Pons (tissue), 1 donor: ENCODE measurements at regions not wholly inside any gene's neighbourhood (a gene's known extent, or its start where the extent isn't known, plus 50 kb on each side); places are given as distances from the start of the nearest gene placed in this dataset.
"Not testable (repeated sequence)": the region's sequence is repeated elsewhere in the genome, so short reads cannot be mapped to it uniquely, and the experiment has no call there.

Experiments
- DNase-seq: peaks from one replicate; pipeline ENCODE4 v3.0.0-alpha.2; 2016; ENCODE audit warnings: low spot score

DNA sequence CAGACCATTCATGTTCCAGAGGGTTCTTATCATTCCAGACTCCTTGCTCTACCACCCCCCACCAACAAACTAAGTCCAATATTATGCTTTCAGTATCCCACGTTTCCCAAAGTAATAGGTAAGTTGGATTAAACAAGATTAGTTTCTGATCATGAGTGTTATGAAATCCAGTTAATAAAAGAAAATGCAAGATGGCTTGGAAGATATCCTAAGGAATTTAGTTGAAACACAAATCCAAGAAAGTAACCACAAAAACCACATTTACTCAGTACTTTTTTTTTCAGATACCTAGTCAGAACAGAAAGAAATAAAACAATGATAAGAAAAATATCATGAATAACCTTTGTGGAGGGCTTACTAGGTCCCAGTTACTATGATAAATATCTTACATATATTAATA lies 119.4 kb upstream of the MIR17HG start:
- DNase-seq, result no peak

DNA sequence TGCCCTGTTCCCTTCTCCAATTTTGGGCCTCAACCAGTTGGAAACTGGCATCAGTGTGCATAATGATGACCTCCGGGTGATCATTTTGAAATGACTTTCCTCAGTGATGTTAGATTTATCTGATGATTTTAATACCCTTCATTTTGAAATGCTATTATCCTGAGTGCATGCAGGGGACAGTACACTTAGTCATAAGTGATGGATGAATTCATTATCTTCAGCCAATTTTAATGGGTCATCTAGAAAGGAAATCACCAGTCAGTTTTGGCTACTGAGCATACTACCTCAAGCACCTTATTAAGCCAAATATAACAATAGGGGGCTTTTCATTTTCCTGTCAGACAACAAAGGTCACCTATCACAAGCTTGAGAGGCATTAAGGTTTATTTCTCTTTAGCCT lies 118.5 kb upstream of the MIR17HG start:
- DNase-seq, result no peak

DNA sequence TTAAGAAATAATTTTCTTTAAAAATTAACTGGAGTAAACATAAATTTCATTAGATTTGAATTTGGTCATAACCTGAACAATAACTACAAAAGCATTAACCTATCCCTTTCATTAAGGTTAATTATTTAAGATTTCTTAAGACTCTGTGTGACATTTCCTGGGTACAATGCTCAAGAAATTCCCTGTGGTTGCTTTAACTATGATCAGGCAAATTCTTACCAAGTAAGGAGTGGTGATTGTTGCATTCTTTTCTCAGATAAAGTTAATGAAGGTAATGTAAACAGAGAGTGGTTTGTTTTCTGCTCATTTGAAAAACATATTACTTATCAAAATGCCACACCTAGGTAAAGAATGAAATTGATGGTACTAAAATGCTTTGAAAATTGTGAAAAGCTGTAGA lies 114.8 kb upstream of the MIR17HG start:
- no peak for DNase-seq

DNA sequence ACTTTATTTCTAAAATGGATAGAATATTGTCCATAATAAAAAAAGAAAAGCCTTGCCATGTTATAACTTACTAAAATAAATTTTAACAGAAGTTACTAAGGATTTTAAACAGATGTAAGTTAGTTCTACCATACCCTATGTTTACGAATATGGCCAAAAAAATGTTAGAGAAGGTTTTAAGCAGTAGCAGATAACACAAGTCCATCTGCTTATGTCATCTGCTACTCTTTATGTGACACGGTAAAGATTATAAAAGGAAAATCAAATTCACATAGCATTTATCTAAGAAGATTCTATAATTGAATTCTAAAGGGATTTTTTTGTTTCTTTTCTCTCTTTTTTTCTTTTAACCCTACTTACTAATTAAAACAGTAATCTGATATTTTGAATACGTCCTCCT lies 114.2 kb upstream of the MIR17HG start:
- DNase-seq, result no peak

DNA sequence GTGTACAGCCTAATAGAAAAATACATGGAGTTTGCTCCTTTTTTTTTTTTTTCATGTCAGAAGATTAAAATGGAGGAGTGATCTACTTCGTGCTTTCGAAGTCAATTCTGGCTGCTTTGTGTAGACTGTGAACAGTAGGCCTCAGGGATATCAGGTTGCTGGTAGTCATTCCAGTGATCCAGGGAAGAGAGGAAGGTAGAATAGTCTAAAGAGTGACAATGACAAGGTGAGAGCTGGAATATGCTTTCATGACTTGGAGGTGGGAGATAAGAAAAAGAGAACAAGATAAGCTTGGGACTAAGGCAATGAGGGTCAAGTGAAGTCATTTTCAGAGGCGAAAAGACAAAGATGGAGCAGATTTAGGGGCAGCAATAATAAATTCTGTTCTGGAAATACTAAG lies 111.3 kb upstream of the MIR17HG start:
- no peak for DNase-seq

DNA sequence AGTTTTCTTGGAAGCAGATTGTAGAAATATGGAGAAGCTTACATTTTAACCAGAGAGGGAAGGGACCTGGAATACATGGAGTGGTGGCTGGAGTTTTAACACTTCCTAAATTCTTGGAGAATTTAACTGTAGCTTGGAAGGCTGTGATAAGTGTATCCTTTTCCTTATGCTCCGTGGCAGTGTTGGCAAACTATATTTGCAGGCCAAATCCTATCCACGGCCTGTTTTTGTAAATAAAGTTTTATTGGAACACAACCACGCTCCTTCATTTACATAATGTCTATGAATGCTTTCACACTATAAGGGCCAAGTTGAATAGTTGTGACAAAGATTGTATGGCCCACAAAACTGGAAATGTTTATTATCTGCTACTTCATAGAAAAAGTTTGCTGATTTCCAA lies 110.6 kb upstream of the MIR17HG start:
- DNase-seq, result no peak

DNA sequence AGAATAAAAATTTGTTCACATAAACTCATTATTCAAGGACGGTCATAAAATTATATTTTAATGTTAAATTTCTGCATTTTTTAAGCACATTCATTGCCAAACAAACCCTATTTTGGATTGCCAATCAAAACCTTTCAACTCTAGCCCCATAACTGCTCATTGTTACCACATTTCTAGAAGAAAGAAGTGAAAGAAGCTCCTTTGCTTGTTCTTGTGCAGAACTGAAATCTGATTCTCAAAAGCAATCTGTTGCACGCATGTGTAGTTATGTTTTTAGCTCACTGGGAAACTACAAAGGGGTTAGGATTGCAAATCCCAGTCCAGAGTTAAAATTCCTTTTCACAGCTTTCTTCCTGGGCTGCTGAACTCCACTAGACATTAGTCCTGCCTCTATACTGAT lies 109.5 kb upstream of the MIR17HG start:
- no peak for DNase-seq

DNA sequence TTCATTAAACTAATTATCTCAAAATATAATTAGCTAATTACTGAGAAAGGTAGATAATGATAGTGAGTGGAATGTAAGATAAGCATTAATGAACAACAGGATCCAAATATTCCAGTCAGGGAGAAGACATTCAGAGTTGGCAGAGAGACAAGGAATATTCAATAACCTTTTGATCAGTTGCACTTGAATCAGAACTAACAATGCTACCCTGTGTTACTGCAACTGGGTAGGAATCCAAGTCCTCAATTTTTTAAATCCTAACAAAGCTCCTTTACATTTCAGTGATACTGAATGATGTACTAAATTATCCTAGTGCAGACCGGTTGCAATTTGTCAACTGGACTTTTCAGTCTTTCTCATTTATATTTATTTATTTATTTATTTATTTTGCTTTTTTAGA lies 107.1 kb upstream of the MIR17HG start:
- peak; percentile 69 for DNase-seq

DNA sequence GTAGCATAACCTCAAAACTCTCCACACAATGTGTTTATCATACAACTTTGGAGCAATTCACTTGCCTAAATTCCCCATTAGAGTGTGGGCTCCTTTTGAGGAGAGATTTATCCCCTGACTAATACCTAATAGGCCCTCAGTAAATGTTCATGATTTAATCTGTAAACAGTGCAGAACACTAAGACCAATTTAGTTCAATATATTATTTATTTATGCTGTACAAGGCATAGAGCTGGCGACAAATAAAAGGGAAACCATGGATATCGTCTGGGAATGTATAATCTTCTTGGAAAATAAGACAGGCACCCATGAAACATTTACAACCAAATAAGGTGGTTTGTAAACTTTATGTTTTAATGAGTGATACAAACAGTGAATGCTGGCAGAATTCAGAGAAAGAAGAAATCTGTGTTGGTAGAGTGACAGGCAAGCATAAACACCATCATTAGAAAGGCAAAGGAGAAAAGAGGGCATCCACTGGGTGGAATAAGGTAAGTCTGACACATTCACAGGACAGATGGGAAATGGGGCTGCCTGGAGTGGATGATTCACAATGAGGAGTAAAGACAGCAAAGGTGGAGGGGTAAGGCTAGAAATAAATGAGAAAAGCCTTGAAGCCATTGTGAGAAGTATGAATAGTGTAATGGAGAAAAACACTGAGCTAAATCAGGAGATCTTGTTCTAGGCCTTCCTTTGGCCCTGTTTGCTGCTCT lies 106.1 kb upstream of the MIR17HG start:
- no peak for DNase-seq

DNA sequence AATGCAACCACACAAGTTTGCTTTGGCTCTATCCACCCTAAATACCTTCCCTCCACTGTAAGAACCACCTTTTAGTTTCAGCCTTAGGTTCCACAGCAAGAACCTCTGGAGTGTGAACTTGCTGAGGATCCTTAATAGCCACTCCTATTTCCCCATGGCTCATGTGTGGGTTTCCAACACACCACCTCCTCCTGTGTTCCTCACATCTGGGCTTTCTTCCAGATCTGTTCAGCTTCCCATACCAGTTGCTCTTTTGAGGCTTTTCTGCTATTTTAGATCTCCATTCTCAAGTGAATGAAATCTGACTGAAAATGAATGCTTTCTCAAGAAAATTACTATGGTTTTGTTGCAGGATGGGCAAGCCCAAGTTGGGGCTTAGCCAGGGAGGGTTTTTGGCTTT lies 104.8 kb upstream of the MIR17HG start:
- no peak for DNase-seq

DNA sequence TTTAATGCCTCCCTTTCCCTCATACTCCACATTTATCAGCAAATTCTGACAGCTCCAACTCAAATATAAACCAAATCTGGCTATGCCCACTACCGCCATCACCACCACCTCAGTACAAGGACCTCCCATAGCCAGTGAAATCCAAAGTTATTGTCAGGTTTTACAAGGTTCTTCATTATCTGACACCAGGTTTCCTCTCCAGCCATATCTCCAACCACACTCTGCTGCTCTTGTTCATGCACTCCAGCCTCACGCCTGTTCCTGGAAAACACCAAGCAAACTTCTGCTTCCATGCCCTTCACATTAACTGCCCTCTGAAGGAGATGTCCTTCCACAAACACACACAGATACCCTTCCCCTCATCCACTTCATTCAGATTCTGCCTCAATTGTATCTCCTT lies 102.2 kb upstream of the MIR17HG start:
- no peak for DNase-seq

DNA sequence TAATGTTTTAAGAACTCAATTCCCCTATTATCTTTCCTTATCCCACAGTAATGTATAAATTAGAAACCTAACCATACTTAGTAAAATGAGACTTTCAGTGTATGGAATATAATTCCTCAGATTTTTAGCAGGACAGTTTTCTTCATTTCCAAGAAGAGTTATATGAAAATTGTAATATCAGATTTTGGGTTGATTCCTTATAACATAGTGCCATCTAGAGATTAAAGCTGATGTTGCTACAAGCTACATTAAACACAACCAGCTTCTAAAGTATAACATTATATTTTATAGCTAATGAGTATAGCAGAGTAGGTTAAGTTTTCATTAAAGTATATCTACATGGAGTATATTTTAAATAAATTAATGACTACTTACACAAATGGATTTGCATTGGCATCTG lies 99.7 kb upstream of the MIR17HG start:
- peak; percentile 20 for DNase-seq

DNA sequence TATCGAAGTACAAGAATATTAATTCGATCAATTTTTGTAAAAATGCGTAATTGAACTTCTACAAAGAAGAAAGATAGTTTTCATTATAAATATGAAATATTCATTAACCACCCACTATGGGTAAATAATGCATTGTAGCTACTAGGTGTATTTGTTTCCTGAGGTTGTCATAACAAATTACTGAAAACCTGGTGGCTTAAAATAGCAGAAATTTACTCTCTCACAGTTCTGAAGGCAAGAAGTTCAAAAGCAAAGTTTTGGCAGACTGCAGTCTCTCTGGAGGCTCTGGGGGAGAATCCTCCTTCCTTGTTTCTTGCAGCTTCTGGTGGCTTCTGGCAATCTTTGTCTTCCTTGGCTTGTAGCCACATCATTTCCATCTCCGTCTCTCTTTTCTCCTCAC lies 99.2 kb upstream of the MIR17HG start:
- DNase-seq, result no peak

DNA sequence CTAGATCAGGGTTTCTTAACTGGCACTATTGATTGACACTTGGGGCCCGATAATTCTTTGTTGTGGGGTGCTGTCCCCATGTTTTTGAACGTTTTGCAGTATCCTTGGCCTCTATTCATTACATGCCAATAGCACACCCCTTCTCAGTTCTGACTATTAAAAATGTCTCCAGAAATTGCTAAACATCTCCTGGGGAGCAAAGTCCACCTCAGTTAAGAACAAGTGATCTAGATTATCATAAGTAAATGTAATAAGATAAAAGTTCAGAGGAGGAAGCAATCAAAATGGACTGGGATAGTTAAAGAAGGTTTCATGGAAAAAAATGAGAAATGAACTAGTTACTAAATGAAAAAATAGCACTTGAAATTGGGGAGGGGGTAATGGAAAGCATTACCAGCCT lies 98.1 kb upstream of the MIR17HG start:
- no peak for DNase-seq

DNA sequence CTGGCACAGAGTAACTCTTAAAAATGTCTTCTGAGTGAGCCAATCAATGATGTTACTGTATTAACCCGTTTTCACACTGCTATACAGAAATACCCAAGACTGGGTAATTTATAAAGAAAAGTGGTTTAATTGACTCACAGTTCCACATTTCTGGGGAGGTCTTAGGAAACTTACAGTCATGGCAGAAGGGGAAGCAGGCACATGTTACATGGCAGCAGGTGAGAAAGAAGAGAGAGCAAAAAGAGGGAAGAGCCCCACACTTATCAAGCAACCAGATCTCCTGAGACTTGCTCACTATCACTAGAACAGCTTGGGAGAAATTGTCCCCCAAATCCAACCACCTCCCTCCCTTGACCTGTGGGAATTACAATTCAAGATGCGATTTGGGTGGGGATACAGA lies 97.6 kb upstream of the MIR17HG start:
- no peak for DNase-seq

DNA sequence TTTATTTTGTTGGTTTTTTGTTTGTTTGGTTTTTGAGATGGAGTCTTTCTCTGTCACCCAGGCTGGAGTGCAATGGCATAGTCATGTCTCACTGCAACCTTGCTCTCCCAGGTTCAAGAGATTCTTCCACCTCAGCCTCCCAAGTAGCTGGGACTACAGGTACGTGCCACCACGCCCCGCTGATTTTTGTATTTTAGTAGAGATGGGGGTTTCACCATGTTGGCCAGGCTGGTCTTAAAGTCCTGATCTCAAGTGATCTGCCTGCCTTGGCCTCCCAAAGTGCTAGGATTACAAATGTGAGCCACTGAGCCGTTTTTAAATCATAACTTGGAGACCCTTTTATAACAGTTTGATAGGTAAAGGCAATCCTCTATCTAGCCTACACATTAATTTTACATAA lies 95.9 kb upstream of the MIR17HG start:
- not testable (repeated sequence) for DNase-seq

DNA sequence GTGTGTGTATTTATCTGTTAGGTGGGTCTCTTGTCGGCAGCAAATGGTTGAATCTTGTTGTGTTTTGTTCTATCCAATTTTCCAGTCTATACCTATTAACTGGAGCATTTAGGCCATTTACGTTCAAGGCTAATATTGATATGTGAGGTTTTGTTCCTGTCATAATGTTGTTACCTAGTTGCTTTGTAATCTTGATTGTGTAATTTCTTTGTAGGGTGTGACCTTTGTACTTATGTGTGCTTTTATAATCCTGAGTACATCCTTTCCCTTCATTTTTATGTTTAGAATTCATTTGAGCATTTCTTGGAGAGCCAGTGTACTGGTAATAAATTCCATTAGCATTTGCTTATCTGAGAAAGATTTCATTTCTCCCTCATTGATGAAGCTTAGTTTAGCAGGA lies 83.0 kb upstream of the MIR17HG start:
- DNase-seq, result no peak

DNA sequence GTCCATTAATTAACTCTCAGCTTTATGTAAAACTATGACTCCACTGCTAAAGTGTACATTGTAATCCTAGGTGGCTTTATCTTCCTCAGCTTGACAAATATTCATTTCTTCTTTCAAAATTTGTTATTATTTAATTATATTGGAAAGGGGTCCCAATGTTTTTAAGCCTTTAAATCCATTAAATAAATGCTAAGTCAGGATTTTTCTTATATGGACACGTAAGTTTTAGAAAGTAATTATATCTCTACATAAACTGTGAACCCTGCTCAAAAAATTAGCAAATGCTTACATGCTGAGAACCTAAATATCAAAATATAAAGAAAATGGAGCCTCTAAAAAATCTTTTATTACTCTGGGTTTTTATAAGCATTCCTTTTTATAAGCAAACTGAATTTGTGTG lies 78.2 kb upstream of the MIR17HG start:
- no peak for DNase-seq

DNA sequence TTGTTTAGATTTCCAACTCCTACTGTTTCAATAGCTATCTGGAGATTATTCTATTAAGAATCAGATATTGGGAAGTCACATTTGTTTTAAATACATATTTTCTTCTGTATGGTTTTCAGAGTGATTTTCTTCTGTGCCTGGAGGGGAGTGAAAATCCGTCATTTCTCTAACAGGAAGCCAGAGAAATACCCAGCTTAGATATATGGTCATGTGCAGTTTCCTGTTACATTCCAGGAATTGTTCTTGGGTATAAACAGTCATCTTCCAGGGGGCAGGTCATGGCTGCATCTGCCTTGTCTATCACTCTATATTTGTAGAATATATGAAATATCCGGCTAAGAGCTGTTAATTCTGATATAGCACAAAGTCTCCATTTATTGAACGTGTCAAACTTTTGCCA lies 77.5 kb upstream of the MIR17HG start:
- DNase-seq, result no peak

DNA sequence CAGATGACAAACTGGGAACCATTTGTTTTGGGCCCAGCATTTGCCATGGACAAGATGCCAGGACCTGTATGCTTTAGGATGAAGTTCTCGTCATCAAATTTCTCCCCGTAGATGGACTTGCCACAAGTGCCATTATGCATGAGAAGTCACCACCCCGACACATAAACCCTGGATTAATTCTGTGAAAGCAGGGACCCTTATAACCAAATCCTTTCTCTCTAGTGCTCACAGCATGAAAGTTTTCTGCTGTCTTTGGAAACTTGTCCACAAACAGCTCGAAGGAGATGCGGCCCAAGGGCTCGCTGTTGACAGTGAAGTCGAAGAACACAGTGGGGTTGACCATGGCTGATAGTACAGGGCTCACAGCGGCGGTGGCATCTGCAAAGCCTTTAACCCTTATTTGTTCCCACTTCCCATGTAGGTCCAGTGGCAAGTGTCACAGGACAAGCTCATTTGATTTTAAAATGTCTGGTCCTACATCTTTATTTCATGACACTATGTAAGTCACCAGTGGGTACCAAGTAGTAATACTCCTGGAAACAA lies 75.2 kb upstream of the MIR17HG start:
- no peak for DNase-seq

DNA sequence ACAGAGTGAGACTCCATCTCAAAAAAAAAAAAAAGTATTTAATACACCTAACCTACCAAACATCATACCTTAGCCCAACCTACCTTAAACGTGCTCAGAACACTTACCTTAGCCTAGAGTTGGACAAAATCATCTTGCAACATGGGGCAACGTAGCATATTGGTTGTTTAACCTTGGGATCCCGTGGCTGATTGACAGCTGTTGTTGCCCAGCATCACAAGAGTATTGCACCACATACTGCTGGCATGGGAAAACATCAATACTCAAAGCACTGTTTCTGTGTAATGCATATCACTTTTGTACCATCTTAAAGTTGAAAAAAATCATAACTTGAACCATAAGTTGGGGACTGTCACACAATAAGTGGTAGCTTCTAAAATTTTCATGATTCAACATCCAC lies 73.8 kb upstream of the MIR17HG start:
- DNase-seq, result no peak

DNA sequence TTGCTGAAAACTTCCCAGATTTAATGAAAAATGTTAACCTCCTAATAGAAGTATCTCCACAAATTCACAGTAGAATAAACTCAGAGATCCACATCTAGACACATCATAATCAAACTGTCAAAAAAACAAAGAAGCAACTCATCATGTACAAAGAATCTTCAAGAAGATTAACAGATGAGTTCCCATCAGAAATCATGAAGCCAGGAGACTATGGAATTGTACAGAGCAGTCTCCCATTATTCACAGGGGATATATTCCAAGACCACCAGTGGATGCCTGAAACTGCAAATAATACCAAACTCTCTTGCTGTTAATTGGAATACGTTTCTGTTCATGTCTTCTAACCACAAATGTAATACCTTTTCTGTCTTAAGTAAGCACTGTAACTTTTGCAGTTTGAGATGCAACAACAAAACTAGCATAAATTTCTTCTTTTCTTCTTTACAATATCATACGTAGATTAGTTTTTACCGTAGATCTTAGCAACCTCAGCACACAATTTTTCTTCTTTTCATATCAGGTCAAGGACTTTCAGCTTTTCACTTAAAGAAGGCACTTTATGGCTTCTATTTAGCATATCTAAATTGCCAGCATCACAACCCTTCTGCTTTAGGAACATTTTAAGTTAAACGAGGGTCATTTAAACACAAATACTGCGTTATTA lies 70.3 kb upstream of the MIR17HG start:
- DNase-seq, result no peak

DNA sequence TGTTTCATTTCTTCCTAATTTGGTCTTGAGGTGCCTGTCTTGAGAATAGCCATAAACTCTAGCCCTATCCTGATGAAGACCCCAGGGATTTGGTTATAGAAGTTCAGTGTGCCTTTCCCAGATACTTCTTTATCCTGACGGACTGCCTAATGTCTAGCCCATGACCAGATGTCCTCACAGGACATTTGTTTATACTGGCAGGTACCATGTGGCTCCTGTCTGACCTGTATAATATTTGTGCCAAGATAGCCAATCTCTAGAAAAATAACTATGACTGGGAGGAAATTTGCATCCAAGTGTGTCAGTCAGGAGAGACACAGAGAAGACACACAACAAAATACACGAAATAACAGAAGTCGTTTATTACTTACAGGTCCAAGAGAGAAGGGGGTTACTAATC lies 69.2 kb upstream of the MIR17HG start:
- no peak for DNase-seq

DNA sequence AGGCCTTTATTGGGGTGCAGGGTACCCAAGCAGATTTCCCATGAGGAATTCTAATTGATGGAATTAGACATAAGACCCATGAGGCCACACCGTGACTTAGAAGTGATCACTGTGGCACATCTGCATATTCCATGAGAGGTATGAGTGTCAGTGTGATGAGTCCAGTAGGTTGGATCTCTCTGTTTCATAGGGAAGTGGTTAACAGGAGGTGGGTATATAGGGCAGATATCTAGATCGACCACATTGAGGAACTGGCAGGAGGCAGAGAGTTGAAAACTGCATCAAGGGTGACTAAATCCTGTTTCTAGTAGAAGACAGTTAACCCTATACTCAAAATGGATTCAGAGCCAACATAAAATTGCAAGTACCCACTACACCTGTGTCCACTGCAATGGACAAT lies 68.6 kb upstream of the MIR17HG start:
- DNase-seq, result no peak
